ENCODE measurements at regions not wholly inside any gene's neighbourhood (a gene's known extent, or its start where the extent isn't known, plus 50 kb on each side); places are given as distances from the start of the nearest gene placed in this dataset.

GRCh38 chr2:193861557-193861956, 1666.8 kb upstream of the TMEFF2 start:
- TF ChIP-seq CTCF (conservative IDR thresholded peaks at IDR 0.05; ENCODE audit: low read length) (peak; percentile 55), EZH2phosphoT487 (IDR thresholded peaks at IDR 0.05; ENCODE audit: borderline replicate concordance, low read depth, low read length) (no peak)
